Stomach (tissue), 8 donors: ENCODE measurements at regions not wholly inside any gene's neighbourhood (a gene's known extent, or its start where the extent isn't known, plus 50 kb on each side); places are given as distances from the start of the nearest gene placed in this dataset.

Source experiments
- DNase-seq, 2 donors: peaks; one replicate each; pipeline versions ENCODE4 v3.0.0 to v3.0.0-alpha.2; 2013 to 2019
- H3K27ac ChIP-seq, 5 donors: fragments of 200-600 bp in 4 of 5; sonication (generic) in 4 of 5; one replicate each; pipeline ENCODE4 v1.5.1; 2013 to 2019; ENCODE audit warnings: mild to moderate bottlenecking in 1 of 5, moderate library complexity in 1 of 5
- H3K27me3 ChIP-seq, 3 donors: fragments of 200-600 bp; sonication (generic); one replicate each; pipeline ENCODE4 v1.5.1; 2017 to 2019; ENCODE audit warnings: mixed run types in 1 of 3
- H3K36me3 ChIP-seq, 4 donors: fragments of 200-600 bp; sonication (generic); 1 replicate in 3 of 4; 2 replicates in 1 of 4; pipeline ENCODE4 v1.5.1; 2016 to 2019
- H3K4me1 ChIP-seq, 4 donors: fragments of 200-600 bp; sonication (generic); one replicate each; pipeline ENCODE4 v1.5.1; 2016 to 2019
- H3K4me3 ChIP-seq, 4 donors: fragments of 200-600 bp; sonication (generic) in 3 of 4; one replicate each; pipeline ENCODE4 v1.5.1; 2016 to 2019; ENCODE audit warnings: mild to moderate bottlenecking in 1 of 4
- H3K9me3 ChIP-seq, 4 donors: fragments of 200-600 bp; sonication (generic); one replicate each; pipeline ENCODE4 v1.5.1; 2016 to 2019
- CTCF ChIP-seq, 7 experiments: fragments of 450-650 bp in 4 of 7; fragments of 200-600 bp in 3 of 7; sonication (generic) in 3 of 7; IDR thresholded peaks; one replicate each; pipeline ENCODE4 v1.5.1; 2016 to 2019; ENCODE audit warnings: antibody characterized with exemption in 7 of 7, control low read depth in 2 of 7, mild to moderate bottlenecking in 1 of 7
- EP300 ChIP-seq: sonication (generic); formaldehyde crosslinking; IDR thresholded peaks from one replicate; pipeline ENCODE4 v1.6.1; 2017; ENCODE audit warnings: antibody characterized with exemption
- POLR2A ChIP-seq, 4 donors: fragments of 450-650 bp; IDR thresholded peaks; one replicate each; pipeline ENCODE4 v1.6.1; 2016; ENCODE audit warnings: antibody characterized with exemption in 4 of 4, control low read depth in 2 of 4, mild to moderate bottlenecking in 1 of 4, moderate library complexity in 1 of 4
- POLR2AphosphoS5 ChIP-seq, 3 donors: sonication (generic); formaldehyde crosslinking; IDR thresholded peaks; one replicate each; pipeline ENCODE4 v1.6.1; 2016; ENCODE audit warnings: antibody characterized with exemption in 3 of 3
- WGBS, 5 donors: extraction: QIAGEN DNeasy Blood & Tissue Kit in 3 of 5; methylation state at CpG; one replicate each; pipeline versions ENCODE4 v1.1.5 to v1.1.7; 2013 to 2018; 5-methylcytosine and 5-hydroxymethylcytosine counted together
- intact Hi-C: fragments of 100-400 bp; cut with DNase I; formaldehyde crosslinking; loops from one replicate; pipeline ENCODE4 v1.15.1; 2023; ENCODE audit warnings: low total_unique reads
- donor health status: healthy with polysubstance abuse.
- donor health status: Bipolar disorder and iron deficiency.
- donor health status: healthy.

DNA sequence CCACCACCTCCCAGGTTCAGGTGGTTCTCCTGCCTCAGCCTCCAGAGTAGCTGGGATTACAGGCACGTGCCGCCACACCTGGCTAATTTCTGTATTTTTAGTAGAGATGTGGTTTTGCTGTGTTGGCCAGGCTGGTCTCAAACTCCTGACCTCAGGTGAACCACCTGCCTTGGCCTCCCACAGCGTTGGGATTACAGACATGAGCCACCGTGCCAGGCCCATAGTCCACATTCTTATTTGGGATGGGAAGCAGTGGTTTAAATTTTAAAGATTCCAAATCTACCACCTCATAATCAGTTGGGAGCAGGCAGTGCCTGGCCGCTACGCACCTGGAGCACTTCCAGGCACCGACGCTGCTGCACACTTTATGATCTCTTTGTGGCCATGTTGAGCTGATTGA is 160.6 kb upstream of the SOX1 start:
- Histone ChIP-seq H3K27ac (no peak overlapping the region), H3K4me1 (no peaks in the 10 kb centered on the region), H3K4me3 (no peak overlapping the region), H3K9me3 (no peaks in the 10 kb centered on the region), H3K36me3 (no peaks in the 10 kb centered on the region), H3K27me3 (peaks cover 0 to 23% (median 0%) of the 10 kb centered on the region in 3 donors)
- no peak for DNase-seq
- intact Hi-C loops, result no loop called here
- WGBS, 5 donors, result 90 to 94% (median 92%) methylated on average over 8 of the region's 8 CpGs
- no peak for TF ChIP-seq CTCF (IDR thresholded peaks at IDR 0.05)
- TF ChIP-seq EP300, result no peak
- TF ChIP-seq POLR2AphosphoS5 (IDR thresholded peaks at IDR 0.05), result no peak
- no peak for TF ChIP-seq POLR2A (IDR thresholded peaks at IDR 0.05)

DNA sequence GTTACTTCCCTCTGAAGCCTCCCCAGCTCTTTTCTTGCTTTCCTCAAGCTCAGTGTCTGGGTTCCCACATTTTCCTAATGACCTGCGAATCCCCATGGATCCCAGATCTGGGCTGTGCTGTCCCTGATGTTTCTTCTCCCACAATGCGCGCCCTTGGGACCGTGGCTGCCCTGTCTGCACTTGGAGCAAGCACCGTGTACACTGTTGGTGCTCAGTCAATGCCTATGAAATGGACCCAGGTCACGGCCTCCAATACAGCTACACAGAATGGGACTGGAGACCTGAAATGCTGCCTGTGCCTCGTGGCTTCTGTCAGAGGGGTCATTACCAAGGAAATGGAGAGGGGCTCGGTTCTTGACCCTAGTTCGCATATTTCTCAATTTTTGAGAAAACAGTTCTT is 160.1 kb upstream of the SOX1 start:
- no peaks in the 10 kb centered on the region for H3K36me3 ChIP-seq
- TF ChIP-seq POLR2AphosphoS5 (IDR thresholded peaks at IDR 0.05) (no peak), EP300 (no peak), POLR2A (IDR thresholded peaks at IDR 0.05) (no peak), CTCF (IDR thresholded peaks at IDR 0.05) (no peak)
- intact Hi-C loops, result no loop called here
- peaks cover 0 to 23% (median 0%) of the 10 kb centered on the region in 3 donors for H3K27me3 ChIP-seq
- no peaks in the 10 kb centered on the region for H3K9me3 ChIP-seq
- no peak overlapping the region for H3K4me3 ChIP-seq
- no peak overlapping the region for H3K27ac ChIP-seq
- no peak for DNase-seq
- WGBS, 5 donors, result 81 to 88% (median 86%) methylated on average over 9 of the region's 9 CpGs
- no peaks in the 10 kb centered on the region for H3K4me1 ChIP-seq

GRCh38 chr13:111907341-111907880 is 159.5 kb upstream of the SOX1 start:
- H3K27me3 ChIP-seq, result peaks cover 0 to 26% (median 0%) of the 10 kb centered on the region in 3 donors
- 81 to 88% (median 82%) methylated on average over 5 of the region's 5 CpGs for WGBS, 5 donors
- no peak for DNase-seq
- no peaks in the 10 kb centered on the region for H3K9me3 ChIP-seq
- H3K4me1 ChIP-seq, result no peaks in the 10 kb centered on the region
- intact Hi-C loops, result no loop called here
- TF ChIP-seq POLR2AphosphoS5 (IDR thresholded peaks at IDR 0.05) (no peak), EP300 (no peak), CTCF (IDR thresholded peaks at IDR 0.05) (no peak), POLR2A (IDR thresholded peaks at IDR 0.05) (no peak)
- no peak overlapping the region for H3K27ac ChIP-seq
- H3K4me3 ChIP-seq, result no peak overlapping the region
- H3K36me3 ChIP-seq, result no peaks in the 10 kb centered on the region

GRCh38 chr13:111908361-111908760 is 158.6 kb upstream of the SOX1 start:
- Histone ChIP-seq H3K4me3 (no peak overlapping the region), H3K27me3 (peaks cover 0 to 36% (median 0%) of the 10 kb centered on the region in 3 donors), H3K4me1 (no peaks in the 10 kb centered on the region), H3K9me3 (no peaks in the 10 kb centered on the region), H3K36me3 (no peaks in the 10 kb centered on the region), H3K27ac (no peak overlapping the region)
- no peak for DNase-seq
- intact Hi-C loops, result no loop called here
- 73 to 84% (median 81%) methylated on average over 12 to 13 of the region's 13 CpGs for WGBS, 5 donors
- TF ChIP-seq EP300 (no peak), CTCF (IDR thresholded peaks at IDR 0.05) (no peak), POLR2AphosphoS5 (IDR thresholded peaks at IDR 0.05) (no peak), POLR2A (IDR thresholded peaks at IDR 0.05) (no peak)
